Heart right ventricle (tissue), 16 donors: ENCODE measurements at regions not wholly inside any gene's neighbourhood (a gene's known extent, or its start where the extent isn't known, plus 50 kb on each side); places are given as distances from the start of the nearest gene placed in this dataset.

Source experiments
- ATAC-seq, 8 donors: fragments of 200-7000 bp; cut with Tn5 transposase; one replicate each; pipeline ENCODE4 v1.9.1; 2020; ENCODE audit warnings: mild to moderate bottlenecking in 8 of 8, moderate library complexity in 8 of 8, moderate number of reproducible peaks in 1 of 8
- DNase-seq, 2 donors: peaks; one replicate each; pipeline ENCODE4 v3.0.0-alpha.2; 2020
- H3K27ac ChIP-seq, 10 donors: fragments of 200-600 bp; sonication (generic) in 2 of 10; one replicate each; pipeline versions ENCODE4 v1.5.0 to v1.8.0; 2020 to 2022; ENCODE audit warnings: mild to moderate bottlenecking in 3 of 10
- H3K27me3 ChIP-seq, 7 donors: fragments of 200-600 bp; one replicate each; pipeline ENCODE4 v1.8.0; 2021 to 2022; ENCODE audit warnings: mild to moderate bottlenecking in 2 of 7
- H3K36me3 ChIP-seq, 9 donors: fragments of 200-600 bp; sonication (generic) in 1 of 9; one replicate each; pipeline versions ENCODE4 v1.5.0 to v1.8.0; 2020 to 2022; ENCODE audit warnings: mild to moderate bottlenecking in 2 of 9
- H3K4me1 ChIP-seq, 9 donors: fragments of 200-600 bp; sonication (generic) in 1 of 9; one replicate each; pipeline versions ENCODE4 v1.5.0 to v1.8.0; 2020 to 2022; ENCODE audit warnings: mild to moderate bottlenecking in 4 of 9
- H3K4me3 ChIP-seq, 10 donors: fragments of 200-600 bp; sonication (generic) in 2 of 10; one replicate each; pipeline versions ENCODE4 v1.5.0 to v1.8.0; 2020 to 2022; ENCODE audit warnings: mild to moderate bottlenecking in 7 of 10, moderate library complexity in 2 of 10
- H3K9me3 ChIP-seq, 11 donors: fragments of 200-600 bp in 10 of 11; sonication (generic) in 2 of 11; one replicate each; pipeline versions ENCODE4 v1.5.0 to v1.8.0; 2013 to 2022; ENCODE audit warnings: mild to moderate bottlenecking in 2 of 11, control low read depth in 1 of 11, moderate library complexity in 1 of 11
- CTCF ChIP-seq, 9 donors: fragments of 200-600 bp; sonication (generic) in 2 of 9; IDR thresholded peaks; one replicate each; pipeline versions ENCODE4 v1.5.0 to v1.8.0; 2021 to 2022; ENCODE audit warnings: antibody characterized with exemption in 9 of 9, mild to moderate bottlenecking in 5 of 9, moderate library complexity in 1 of 9
- WGBS, 2 donors: extraction: QIAGEN DNeasy Blood & Tissue Kit; methylation state at CpG; one replicate each; pipeline ENCODE4 v1.1.7; 2013; ENCODE audit warnings: inconsistent platforms in 1 of 2; 5-methylcytosine and 5-hydroxymethylcytosine counted together
- intact Hi-C, 10 donors: fragments of 100-400 bp; cut with DNase I; formaldehyde crosslinking; loops; one replicate each; pipeline versions ENCODE4 v1.11.1 to v1.14.2; 2022
- donor health status: Arrhythmogenic right ventricular cardiomyopathy.
- donor health status: ischemic (EF 13 %, LVEDD 7.1; RV severe dilation, severe dysfunction).
- donor health status: healthy with polysubstance abuse.
- donor health status: DM: no; HTN: yes; CAD: no.
- donor health status: DM: no; HTN: no; CAD: no.
- donor health status: ischemic (EF 25% LVEDD 6.9; RV normal size, moderate dysfunction).
- donor health status: ischemic (EF 25% LVEDD 5.7; RV mildly dilated, moderate dysfunction).
- donor health status: healthy.
- donor health status: DM: yes; HTN: yes; CAD: no.
- donor health status: Ischemic cardiomyopathy.
- donor health status: ischemic (EF 35%, LVEDD 5.7; RV mildly dilated, moderate dysfunction).
- donor health status: nonischemic (EF 11% LVEDD 7.7; RV severe dilation, severe dysfunction).
- donor health status: DM: yes; HTN: yes; CAD: no.
- donor health status: PGD.
- donor health status: ischemic (EF 29% LVEDD 5.4; RV normal size, mild dysfunction).
- donor health status: nonischemic (EF 23%, LVEDD 6.1; RV moderate dilation, normal function).

- ATAC-seq = no peak
- intact Hi-C loops = no loop called here
- DNase-seq = no peak
Observed at GRCh38 chr1:170789063-170789462, 125.1 kb downstream of the PRRX1 start.

GRCh38 chr1:170790175-170790574, 126.2 kb downstream of the PRRX1 start:
- peaks cover 0 to 6% (median 0%) of the 10 kb centered on the region in 11 donors for H3K9me3 ChIP-seq
- no peak overlapping the region for H3K27ac ChIP-seq
- H3K27me3 ChIP-seq = no peaks in the 10 kb centered on the region
- DNase-seq = no peak
- TF ChIP-seq CTCF (IDR thresholded peaks at IDR 0.05) = no peak
- no peak overlapping the region for H3K4me3 ChIP-seq
- intact Hi-C loops = no loop called here
- H3K36me3 ChIP-seq = no peaks in the 10 kb centered on the region
- whole genome bisulfite sequencing, 2 donors = 30 to 34% methylated on average over 2 of the region's 2 CpGs
- H3K4me1 ChIP-seq = no peaks in the 10 kb centered on the region
- no peak for ATAC-seq

More at GRCh38 chr1:170789063-170789462, 125.1 kb downstream of the PRRX1 start:
- H3K4me3 ChIP-seq = no peak overlapping the region
- no peak overlapping the region for H3K27ac ChIP-seq
- H3K27me3 ChIP-seq = no peaks in the 10 kb centered on the region
- H3K36me3 ChIP-seq = no peaks in the 10 kb centered on the region
- no peak for TF ChIP-seq CTCF (IDR thresholded peaks at IDR 0.05)
- WGBS, 2 donors = 69 to 79% methylated on average over 2 of the region's 2 CpGs
- H3K9me3 ChIP-seq = peaks cover 0 to 7% (median 0%) of the 10 kb centered on the region in 11 donors
- no peaks in the 10 kb centered on the region for H3K4me1 ChIP-seq

- no peaks in the 10 kb centered on the region for H3K27me3 ChIP-seq
- H3K27ac ChIP-seq = no peak overlapping the region
- H3K9me3 ChIP-seq = peaks cover 0 to 6% (median 0%) of the 10 kb centered on the region in 11 donors
- H3K4me1 ChIP-seq = no peaks in the 10 kb centered on the region
- ATAC-seq (no peak), DNase-seq (no peak)
- H3K36me3 ChIP-seq = no peaks in the 10 kb centered on the region
- 56 to 70% methylated on average over 3 of the region's 3 CpGs for WGBS, 2 donors
- TF ChIP-seq CTCF (IDR thresholded peaks at IDR 0.05) = no peak
- no peak overlapping the region for H3K4me3 ChIP-seq
- intact Hi-C loops = no loop called here
Observed at GRCh38 chr1:170790651-170791071, 126.7 kb downstream of the PRRX1 start.

- H3K27me3 ChIP-seq = no peaks in the 10 kb centered on the region
- WGBS, 2 donors = 76 to 81% methylated on average over 5 of the region's 5 CpGs
- peaks cover 0 to 6% (median 0%) of the 10 kb centered on the region in 11 donors for H3K9me3 ChIP-seq
- no peaks in the 10 kb centered on the region for H3K36me3 ChIP-seq
- TF ChIP-seq CTCF (IDR thresholded peaks at IDR 0.05) = no peak
- DNase-seq = no peak
- intact Hi-C loops = no loop called here
- no peak overlapping the region for H3K27ac ChIP-seq
- no peak overlapping the region for H3K4me3 ChIP-seq
- H3K4me1 ChIP-seq = no peaks in the 10 kb centered on the region
- ATAC-seq = no peak
Observed at GRCh38 chr1:170791941-170792340, 128.0 kb downstream of the PRRX1 start.
